Stimulated activated CD4-positive, alpha-beta T cell treated with anti-CD3 and anti-CD28 coated beads, Interleukin-12 subunit alpha, Interleukin-12 subunit beta, amount 100 ng/mL, for 24 hours (primary cell): ENCODE measurements at regions not wholly inside any gene's neighbourhood (a gene's known extent, or its start where the extent isn't known, plus 50 kb on each side); places are given as distances from the start of the nearest gene placed in this dataset.
"Not testable (repeated sequence)": the region's sequence is repeated elsewhere in the genome, so short reads cannot be mapped to it uniquely, and the experiment has no call there.

Experiments
- DNase-seq, 2 experiments: peaks; one replicate each; pipeline ENCODE4 v3.0.0-alpha.2; 2020; ENCODE audit warnings: low read depth in 2 of 2

DNA sequence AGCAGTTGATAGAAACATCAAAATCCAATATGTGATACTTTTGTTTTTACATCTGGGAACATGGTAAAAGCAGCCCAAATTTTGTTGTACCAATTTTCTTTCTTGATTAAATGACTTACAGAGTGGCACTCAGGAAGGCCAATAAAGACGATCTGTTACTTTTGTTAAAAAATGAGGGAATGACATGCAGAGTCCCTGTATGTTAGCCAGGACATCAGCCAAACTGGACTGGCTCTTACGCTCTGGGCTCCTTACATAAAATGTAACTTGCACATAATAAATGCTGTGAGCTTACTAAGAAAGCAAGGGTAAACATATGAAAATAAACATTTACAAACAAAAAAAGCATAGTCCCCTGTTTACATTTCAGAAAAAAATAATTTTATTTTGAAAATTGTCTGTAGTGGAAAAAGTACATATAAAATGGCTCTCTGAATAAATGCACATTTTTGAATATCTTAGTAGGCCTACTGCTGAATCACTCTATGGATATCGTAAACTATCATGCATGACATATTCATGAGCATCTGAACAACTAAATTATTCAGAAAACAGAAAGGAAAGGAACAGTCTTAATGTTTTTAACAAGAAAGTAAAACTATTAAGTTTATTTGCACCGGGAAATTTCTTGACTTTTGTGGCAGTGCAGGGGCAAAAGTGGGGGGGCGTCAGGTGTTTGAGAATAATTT lies 534.5 kb downstream of the KCTD12 start:
- DNase-seq = no peak

DNA sequence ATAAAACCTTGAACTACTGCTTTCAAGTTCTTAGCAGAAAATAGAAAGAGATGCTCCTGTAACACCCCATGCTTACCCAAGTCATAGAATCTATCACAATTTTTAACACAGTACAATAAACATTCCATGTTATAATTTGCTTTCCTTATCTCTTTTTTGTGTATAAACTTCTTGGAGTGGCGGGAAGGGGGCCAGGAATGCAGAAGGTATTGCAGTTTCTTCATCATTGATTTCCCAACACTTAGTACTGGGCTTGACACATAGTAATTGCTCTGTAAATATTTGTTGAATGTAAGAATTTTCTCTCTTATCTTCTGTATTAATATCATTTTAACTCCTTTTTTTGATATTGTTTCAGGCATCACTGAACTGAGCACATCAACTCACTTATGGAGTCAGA lies 535.8 kb downstream of the KCTD12 start:
- DNase-seq = no peak

DNA sequence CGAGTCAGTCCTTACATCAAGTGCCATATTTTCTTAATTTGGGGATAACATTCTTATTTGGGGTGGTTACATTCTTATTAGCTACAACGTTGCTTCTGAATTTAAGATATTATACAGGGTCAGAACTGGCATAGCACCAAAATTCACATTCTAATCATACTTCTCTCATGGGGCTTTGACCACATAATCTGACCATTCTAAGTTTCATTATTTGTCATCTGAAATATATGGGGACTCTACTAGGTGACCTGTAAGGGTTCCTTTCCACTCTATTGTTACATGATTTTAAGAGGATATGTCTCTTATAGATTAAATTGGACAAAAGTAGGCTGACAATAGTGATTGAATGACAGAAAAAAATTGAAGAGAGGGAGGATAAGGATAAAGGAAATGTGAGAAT lies 536.5 kb downstream of the KCTD12 start:
- DNase-seq = no peak

DNA sequence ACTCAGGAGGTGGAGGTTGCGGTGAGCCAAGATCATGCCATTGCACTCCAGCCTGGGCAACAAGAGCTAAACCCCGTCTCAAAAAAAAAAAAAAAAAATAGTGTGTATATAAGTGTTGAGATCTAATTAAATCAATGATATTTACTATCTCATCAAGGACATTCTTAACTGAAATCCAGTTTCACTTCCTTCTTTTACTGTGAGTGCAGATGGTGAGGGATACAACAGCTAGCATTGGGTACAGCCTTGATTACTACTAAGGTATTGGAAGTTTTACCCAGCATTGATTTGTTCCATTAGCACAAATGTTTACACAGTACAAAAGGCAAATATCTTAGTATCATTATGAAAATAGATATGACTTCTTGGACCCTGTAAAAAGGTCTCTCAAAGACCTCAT lies 546.6 kb downstream of the KCTD12 start:
- no peak for DNase-seq

DNA sequence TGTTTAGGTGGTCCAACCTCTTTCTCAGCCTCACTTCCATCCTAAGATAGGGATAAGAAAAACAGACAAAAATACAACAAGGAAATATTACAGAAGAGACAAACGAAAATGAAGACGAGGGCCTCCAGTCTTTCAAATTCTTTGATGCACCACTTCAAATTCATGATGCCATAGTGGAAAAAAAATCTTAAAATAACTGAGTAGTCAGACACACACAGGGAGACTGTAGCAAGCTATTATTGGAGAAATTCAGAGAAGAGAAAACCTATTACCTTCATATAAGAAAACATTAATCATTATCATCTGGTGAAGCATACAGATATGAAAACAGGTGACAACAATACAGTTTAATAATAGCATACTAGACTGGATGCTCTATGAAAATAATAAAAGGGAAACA lies 548.2 kb downstream of the KCTD12 start:
- no peak for DNase-seq

DNA sequence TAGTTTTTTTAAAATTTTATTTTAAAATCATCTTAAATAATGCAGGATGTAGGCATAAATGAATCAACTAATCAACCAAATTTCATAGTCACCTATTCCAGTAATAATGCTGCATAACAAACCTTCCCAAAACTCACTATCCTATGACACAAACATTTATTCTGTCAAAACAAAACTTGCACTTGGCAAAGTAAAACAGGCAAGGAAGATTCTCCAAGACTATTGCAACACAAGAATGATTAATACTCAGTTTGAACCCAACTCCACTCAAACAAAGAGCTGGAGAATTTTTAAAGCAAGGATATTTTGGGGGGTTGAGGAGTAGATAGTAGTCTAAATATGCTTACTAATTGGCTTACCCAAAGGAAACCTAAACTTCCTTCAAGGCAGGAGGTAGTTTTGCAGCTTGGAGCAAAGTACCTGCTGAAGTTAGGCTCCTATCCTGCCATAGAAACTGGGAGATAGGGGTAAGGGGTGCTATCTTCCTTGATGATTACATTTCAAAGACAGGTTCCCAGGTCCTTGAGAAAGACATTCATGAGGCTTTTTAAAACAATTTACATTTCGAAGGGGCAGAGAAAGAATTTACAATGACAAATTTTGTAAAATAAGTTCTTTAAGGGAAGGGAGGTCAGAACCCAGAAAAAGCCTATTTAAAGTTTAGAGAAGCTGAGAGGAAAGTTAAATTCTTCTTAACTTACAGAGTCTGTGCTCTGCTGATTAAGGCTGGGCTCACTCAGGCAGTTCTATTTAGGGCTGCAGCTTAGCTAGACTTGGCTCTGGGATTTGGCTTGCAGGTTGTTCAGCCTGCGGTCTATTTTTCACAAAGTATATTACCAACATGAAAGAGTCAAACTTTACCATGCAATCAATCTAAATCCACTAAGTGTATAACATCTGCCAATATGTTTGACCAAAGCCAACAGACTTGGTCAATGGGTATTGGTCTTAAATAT lies 549.0 kb downstream of the KCTD12 start:
- no peak for DNase-seq

DNA sequence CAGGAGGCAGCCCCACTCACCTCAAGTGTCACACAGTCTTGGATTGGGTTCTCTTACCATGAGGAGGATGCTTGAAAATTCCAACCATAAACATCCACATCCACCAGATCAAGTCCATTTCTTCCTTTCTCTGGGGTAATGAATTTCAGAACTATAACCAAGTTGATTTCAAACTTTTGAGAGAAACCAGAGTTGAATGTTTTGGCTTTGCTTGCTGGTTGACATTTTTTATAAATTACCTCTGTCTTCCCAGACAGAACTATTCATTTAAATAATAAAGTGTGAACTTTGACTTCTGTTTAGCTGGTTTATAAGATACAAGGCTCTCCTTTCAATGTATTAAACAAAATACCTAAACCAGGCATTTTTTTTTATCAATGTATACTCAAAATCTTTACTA lies 550.7 kb downstream of the KCTD12 start:
- DNase-seq = no peak

DNA sequence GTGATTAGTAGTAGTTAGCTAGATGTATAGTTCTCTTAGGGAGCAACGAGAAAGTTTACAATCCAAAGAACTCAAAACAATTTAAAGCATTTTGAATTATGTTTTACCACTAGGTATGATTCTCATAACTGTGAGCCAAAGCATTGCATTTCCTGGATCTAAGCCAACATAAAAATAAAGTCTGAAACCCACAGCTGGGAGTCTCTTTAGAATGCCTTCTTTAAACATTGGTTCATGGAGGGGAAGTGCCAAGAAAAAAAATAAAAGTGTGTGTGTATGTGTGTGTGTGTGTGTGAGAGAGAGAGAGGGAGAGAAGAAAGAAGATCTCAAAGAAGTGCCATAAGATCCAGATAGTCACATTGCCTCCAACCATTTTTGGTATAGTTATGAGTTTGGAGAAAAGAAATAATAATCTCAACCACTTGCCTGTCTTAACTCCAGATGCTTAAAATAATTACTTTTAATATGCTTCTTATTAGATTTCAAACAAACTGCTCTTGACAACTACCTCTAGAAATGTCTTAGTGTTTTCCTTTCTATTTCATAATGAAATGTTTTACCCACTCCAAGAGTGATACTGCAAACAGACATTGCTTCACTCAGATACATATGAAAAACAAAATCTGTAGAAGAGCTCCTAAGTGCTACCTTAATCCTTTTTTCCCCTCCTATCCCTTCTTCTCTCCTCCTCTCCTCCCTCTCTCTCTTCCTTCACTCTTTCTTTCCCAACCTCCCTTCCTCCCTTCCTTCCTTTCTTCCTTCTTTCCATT lies 554.1 kb downstream of the KCTD12 start:
- no peak for DNase-seq

DNA sequence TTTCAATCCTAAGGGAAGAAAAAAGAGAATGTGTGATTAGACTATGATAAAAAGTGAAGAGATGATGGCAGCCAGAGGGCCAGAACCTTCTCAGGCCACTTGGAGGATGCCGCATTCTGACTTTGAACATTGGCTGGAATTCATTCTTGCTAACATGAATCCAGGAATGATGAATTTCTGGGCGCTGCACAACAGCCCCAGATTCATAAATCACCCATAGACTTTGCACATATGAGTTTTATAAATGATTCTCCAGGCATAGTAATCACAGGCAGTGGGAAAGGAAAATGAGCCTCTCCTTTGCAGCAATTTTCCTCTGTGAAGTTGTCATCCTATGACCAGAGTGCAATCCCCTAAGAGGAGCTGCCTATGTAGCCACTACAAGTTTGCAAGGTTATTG lies 555.4 kb downstream of the KCTD12 start:
- DNase-seq = no peak

DNA sequence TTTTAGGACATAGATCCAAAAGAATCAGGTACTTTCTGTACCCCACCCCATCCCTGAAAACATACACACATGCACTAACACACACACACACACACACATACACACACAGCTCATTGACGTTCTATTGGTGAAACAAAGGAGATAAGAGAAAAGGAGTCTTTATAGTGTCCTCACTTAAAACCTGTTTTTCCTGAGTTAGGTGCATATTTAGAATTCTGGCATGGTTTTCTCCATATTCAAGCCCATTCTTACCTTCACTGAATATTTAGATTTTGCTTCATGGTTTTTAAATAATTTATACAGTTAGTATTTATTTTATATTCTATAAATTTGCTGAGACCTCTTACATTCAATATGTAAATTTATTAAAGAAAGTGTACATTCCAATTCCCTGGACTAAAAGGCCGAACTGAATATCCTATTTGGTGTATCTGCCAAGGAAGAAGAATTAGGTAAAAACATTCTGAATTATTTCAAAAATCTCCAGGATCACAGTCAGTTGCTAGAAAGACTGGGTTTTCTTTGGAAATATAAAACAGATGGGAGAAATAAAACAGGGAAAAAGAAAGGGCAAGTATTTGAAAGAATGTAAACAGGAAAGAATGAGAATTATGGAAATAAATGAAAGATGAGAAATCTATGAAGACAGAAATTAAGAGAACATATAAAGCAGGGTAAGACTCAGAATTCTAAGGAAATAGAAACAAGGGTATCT lies 556.2 kb downstream of the KCTD12 start:
- no peak for DNase-seq

DNA sequence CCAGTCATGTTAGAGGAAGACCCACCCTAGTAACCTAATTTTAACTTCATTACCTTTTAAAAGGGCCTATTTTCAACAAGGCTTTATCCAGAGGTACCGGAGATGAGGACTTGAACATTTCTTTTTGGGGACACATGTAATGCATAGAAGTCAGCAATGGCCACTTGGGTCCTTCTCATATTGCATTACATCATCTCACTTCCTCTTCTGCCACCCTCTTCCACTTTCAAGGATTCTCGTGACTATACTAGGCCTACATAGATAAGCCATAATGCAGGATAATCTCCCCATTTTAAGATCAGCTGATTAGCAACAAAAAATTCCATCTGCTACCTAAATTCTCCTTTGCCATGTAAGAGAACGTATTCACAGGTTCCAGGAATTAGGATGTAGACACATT lies 557.2 kb downstream of the KCTD12 start:
- DNase-seq = no peak

DNA sequence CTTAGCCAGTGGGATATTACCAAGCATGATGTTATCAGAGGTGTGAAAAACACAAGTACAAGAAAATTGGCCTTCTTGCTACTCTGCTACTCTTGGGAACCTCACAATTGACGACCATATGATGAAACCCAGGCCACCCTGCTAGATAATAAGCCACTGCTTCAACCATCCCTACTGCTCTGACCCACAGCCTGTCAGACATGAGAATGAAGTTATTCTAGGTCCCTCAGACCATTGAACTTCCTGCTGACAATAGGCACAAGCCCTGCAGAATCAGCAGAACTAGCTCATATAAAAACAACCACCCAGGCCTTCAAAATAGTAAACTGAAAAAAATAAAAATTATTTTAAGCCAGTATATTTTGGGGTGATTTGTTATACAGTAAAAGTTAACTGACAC lies 559.9 kb downstream of the KCTD12 start:
- DNase-seq = no peak

DNA sequence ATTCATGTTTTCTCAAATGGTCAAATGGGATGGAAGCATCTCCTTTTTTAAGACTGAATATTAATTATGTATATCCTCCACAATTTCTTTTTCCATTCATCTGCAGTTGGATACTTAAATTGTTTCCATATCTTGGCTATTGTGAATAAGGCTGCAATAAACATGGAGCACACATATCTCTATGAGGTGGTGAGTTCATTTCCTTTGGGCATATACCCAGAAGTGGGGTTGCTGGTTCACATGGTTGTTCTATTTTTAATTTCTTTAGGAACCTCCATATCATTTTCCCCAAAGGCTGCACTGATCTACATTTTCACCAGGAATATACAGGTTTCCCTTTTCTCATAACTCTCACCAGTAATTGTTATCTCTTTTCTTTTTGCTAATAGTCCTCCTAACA lies 566.3 kb downstream of the KCTD12 start:
- no peak for DNase-seq

DNA sequence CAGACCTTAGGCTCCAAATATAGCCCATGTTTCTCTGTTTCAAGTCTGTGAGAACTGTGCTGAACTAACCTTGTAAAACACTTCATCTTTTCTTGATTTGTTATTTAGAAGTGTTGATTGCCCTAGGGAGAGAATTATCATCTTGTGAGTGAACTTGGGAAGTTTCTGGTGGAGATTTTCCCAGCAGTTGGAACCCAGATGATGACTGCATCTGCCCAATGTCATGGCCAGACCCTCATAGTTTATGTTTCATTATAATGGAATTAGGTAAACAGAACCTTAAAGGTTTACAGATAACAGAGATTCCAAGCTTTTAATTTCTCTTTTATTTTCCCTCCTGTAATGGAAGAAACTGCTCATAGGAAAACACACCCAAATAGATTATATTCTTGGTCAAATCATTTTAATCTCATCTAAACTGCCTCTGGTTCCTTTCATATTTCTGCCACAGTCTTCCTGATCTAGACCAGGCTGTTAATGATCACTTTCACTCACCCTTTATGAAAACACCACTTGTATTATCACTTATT lies 569.1 kb downstream of the KCTD12 start:
- DNase-seq = no peak

DNA sequence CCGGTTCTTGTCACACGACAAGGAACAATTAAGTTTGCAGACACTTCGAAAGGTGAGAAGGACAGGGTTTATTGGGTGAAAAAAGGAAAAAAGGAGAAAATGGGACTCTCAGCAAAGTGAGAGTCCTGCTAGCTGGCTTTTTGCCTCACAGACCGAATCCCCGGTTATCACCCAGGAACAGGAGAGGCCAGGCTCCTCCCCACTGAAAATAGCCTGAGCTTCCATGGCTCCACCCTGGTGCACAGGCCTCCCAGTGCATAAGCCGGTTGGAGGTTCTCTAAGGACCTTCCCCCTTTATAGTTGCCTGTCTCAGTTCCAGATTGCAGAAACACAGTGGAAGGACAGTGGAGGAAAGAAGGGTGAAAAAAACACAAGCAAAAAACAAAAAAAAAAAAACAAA lies 571.7 kb downstream of the KCTD12 start:
- no peak for DNase-seq

DNA sequence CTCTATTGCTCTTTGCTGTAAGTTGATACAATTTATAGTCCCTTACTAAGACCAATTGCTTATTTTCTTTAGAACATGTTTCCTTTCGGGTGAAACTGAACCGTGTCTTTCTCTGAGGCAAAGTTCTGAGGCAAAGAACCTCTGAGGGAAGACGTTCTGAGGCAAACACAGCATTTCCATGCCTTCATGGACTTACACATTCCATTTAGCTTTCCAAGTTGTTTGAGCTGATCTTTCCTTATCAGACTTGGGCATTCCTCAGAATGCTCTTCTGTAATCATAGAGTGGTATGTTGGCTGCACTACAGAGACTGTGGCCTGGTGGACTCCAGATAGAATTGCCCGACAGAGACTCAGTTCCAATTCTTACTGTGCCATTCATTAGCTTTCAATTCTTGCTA lies 579.1 kb downstream of the KCTD12 start:
- DNase-seq = no peak

DNA sequence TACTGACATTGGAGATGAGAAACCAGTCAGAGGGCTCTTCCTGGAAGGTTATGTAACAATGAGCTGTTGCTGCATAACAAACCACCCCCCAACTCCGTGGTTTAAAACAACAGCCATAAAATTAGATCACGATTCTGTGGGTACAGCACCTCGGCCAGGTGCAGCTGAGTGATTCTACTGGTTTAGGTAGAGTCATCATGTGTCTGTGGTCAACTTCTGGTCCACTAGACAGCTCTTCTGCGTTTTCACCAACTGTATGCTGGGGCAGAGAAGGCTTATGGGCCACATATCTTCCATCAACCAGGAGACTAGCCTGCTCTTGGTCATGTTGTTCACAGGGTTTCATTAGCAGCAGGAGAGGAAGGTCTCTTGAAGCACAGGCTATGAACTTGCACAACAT lies 585.5 kb downstream of the KCTD12 start:
- DNase-seq = no peak

DNA sequence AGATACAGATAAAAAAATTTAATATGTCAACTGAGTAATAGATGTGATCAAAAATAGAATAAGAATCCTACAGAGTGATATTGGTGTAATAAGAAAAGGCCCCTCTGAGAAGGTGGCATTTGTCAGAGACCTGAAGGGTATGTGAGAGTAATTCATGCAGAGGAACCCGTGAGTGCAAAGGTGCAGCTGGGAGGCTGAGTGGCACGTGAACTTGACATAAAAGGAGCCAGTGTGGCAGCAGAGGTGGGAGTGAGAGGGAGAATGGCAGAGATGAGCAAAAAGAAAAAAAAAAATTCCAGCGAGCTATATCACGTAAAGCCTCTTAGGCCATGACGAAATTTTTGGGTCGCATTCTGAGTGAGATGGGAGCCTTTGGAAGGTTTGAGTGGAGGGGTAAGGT lies 588.9 kb downstream of the KCTD12 start:
- no peak for DNase-seq

DNA sequence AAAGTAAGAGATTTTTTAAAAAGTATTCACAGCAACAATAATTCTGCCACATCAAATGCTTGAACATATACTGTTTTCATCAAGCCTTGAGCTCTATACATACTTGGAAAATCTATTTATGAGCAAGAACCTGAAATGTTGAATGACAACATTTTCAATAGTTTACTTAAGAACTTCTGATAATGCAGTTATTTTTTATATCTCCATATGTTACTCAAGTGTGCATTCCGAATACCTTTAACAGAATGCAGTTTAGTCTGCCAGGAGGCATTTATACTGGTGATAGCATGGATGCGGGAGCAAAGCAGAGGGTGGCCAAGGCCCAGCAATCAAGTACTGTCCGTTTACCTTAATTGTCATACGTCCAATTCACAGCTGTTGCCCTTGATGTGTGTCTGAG lies 589.5 kb downstream of the KCTD12 start:
- no peak for DNase-seq

DNA sequence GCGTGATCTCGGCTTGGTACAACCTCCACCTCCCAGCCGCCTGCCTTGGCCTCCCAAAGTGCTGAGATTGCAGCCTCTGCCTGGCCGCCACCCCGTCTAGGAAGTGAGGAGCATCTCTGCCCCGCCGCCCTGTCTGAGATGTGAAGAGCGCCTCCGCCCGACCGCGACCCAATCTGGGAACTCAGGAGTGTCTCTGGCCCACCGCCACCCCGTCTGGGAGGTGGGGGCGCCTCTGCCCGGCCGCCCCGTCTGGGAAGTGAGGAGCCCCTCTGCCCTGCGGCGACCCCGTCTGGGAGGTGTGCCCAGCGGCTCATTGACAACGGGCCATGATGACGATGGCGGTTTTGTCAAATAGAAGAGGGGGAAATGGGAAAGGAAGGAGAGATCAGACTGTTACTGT lies 591.2 kb downstream of the KCTD12 start:
- DNase-seq = not testable (repeated sequence)

DNA sequence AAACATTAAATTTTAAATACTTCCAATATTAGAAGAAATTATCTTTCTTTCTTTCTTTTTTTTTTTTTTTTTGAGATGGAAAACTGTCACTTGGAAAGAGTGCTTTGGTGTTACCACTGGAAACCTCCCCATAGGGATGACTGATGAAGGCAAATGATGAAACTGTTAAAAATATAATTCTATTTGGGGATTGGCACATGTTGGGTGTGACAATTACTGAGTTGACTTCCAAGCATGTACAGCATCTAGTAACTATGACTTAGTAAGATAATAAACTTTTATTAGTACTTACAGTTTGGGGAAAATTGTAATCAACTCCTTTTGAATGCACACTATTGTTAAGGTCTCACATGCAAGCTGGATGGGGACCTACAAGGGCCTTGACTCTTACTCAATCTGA lies 592.5 kb downstream of the KCTD12 start:
- DNase-seq = no peak

DNA sequence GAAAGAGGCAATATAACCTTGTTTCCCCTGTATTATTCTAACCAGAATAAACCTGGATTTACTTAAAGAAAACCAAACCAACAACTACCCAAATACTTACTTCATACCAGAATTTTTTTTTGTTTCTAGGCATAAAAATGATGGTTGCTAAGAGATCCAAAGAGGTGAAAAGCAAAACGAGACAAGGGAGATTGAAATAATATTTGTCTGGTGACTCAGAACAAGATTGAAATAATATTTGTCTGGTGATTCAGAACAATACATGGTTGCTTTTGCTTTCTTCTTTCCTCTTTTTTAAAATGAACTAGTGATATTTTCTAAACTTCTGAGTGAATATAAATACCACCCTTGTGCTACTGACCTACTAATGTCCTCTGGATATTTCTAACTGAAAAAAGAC lies 592.9 kb downstream of the KCTD12 start:
- no peak for DNase-seq
